Karpas-422 (cell line): ENCODE measurements at regions not wholly inside any gene's neighbourhood (a gene's known extent, or its start where the extent isn't known, plus 50 kb on each side); places are given as distances from the start of the nearest gene placed in this dataset.

Experiments used
- DNase-seq: peaks from one replicate; pipeline ENCODE4 v3.0.0-alpha.2; 2015
- H2AFZ ChIP-seq: fragments of 200-600 bp; sonication (generic); 2 replicates; pipeline ENCODE4 v1.6.1; 2014; ENCODE audit warnings: antibody characterized with exemption, low read length, mixed read lengths
- H3K27ac ChIP-seq: fragments of 200-600 bp; sonication (generic); 2 replicates; pipeline ENCODE4 v1.5.1; 2014; ENCODE audit warnings: mild to moderate bottlenecking, low read length, moderate library complexity
- H3K27me3 ChIP-seq: fragments of 200-600 bp; sonication (generic); 2 replicates; pipeline ENCODE4 v1.6.1; 2014; ENCODE audit warnings: low read length, mixed read lengths
- H3K36me3 ChIP-seq: fragments of 200-600 bp; sonication (generic); 2 replicates; pipeline ENCODE4 v1.6.1; 2014; ENCODE audit warnings: low read length, mixed read lengths; ENCODE audit not compliant: insufficient read depth
- H3K4me1 ChIP-seq: fragments of 200-600 bp; sonication (generic); 2 replicates; pipeline ENCODE4 v1.6.1; 2014; ENCODE audit warnings: mild to moderate bottlenecking, low read length, mixed read lengths
- H3K4me2 ChIP-seq: fragments of 200-600 bp; sonication (generic); 2 replicates; pipeline ENCODE4 v1.6.1; 2014; ENCODE audit warnings: low read length, low read depth, mild to moderate bottlenecking; ENCODE audit not compliant: poor library complexity, severe bottlenecking
- H3K4me3 ChIP-seq: fragments of 200-600 bp; sonication (generic); 2 replicates; pipeline ENCODE4 v1.5.1; 2014; ENCODE audit warnings: mild to moderate bottlenecking, antibody characterized with exemption, low read length, mixed read lengths
- H3K79me2 ChIP-seq: fragments of 200-600 bp; sonication (generic); 2 replicates; pipeline ENCODE4 v1.6.1; 2014; ENCODE audit warnings: mild to moderate bottlenecking, low read length, mixed read lengths
- H3K9ac ChIP-seq: fragments of 200-600 bp; sonication (generic); 2 replicates; pipeline ENCODE4 v1.6.0; 2014; ENCODE audit warnings: low read length
- H3K9me2 ChIP-seq: fragments of 200-600 bp; sonication (generic), shearing (Covaris generic); replicated peaks from 2 replicates; pipeline ENCODE4 v1.6.0; 2014; ENCODE audit warnings: mild to moderate bottlenecking, low read length, moderate library complexity; ENCODE audit not compliant: insufficient read depth
- H3K9me3 ChIP-seq: fragments of 300-700, 200-600 bp; sonication (generic); 2 replicates; pipeline ENCODE4 v1.6.1; 2014; ENCODE audit warnings: low read length, mixed read lengths
- H4K20me1 ChIP-seq: fragments of 200-600 bp; sonication (generic); 2 replicates; pipeline ENCODE4 v1.6.1; 2014; ENCODE audit warnings: mild to moderate bottlenecking, antibody characterized with exemption, low read length, low read depth; ENCODE audit not compliant: insufficient read depth

DNA sequence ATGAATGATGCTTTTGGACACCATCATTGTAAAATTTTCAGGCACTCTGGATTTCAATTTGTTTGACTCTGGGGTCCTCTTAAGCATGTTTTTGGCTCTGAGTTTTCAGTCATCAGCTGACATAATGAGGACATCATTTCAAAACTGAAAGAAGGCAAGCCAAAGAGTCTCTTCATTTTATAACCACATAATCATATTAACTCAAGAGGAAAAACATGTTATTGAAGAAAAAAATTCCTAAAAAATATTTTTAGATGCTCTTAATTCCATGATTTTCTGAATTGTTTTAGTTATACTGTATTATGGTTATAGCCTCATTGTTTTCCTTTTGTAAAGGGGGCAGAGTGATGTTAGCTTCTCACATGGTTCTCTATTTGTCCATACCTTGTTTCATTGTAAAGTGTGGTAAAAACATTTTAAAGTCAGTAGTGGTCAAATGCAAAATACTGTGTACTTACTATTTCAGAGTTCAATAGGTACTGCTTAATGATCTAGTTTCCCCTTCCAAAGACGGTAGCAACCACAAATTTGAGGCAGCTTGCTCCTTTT lies 472.1 kb downstream of the DMRT2 start:
- H3K9me2 ChIP-seq: no peaks in the 10 kb centered on the region
- H3K9me3 ChIP-seq: no peaks in the 10 kb centered on the region
- H3K4me3 ChIP-seq: no peak overlapping the region
- no peaks in the 10 kb centered on the region for H3K27me3 ChIP-seq
- no peaks in the 10 kb centered on the region for H3K79me2 ChIP-seq
- H3K36me3 ChIP-seq: no peaks in the 10 kb centered on the region
- no peaks in the 10 kb centered on the region for H3K4me1 ChIP-seq
- no peak overlapping the region for H3K27ac ChIP-seq
- H4K20me1 ChIP-seq: no peaks in the 10 kb centered on the region
- no peak for DNase-seq
- H2AFZ ChIP-seq: no peak overlapping the region
- H3K4me2 ChIP-seq: no peak overlapping the region
- no peak overlapping the region for H3K9ac ChIP-seq

- Histone ChIP-seq H2AFZ (no peak overlapping the region), H3K9ac (no peak overlapping the region), H3K27ac (no peak overlapping the region), H3K4me1 (no peaks in the 10 kb centered on the region), H3K27me3 (no peaks in the 10 kb centered on the region), H4K20me1 (no peaks in the 10 kb centered on the region), H3K79me2 (no peaks in the 10 kb centered on the region), H3K9me2 (no peaks in the 10 kb centered on the region), H3K9me3 (no peaks in the 10 kb centered on the region), H3K4me3 (no peak overlapping the region), H3K36me3 (no peaks in the 10 kb centered on the region), H3K4me2 (no peak overlapping the region)
- no peak for DNase-seq
These were observed 478.3 kb downstream of the DMRT2 start for GRCh38 chr9:1528456-1528855.

- Histone ChIP-seq H3K27ac (no peak overlapping the region), H3K9ac (no peak overlapping the region), H3K9me3 (no peaks in the 10 kb centered on the region), H3K4me2 (no peak overlapping the region), H4K20me1 (no peaks in the 10 kb centered on the region), H3K36me3 (no peaks in the 10 kb centered on the region), H3K9me2 (no peaks in the 10 kb centered on the region), H3K4me1 (no peaks in the 10 kb centered on the region), H2AFZ (no peak overlapping the region), H3K4me3 (no peak overlapping the region), H3K79me2 (no peaks in the 10 kb centered on the region), H3K27me3 (no peaks in the 10 kb centered on the region)
- DNase-seq: no peak
These were observed 480.5 kb downstream of the DMRT2 start for GRCh38 chr9:1530696-1531095.

GRCh38 chr9:1531424-1531823 lies 481.3 kb downstream of the DMRT2 start:
- Histone ChIP-seq H3K9me2 (no peaks in the 10 kb centered on the region), H3K9me3 (no peaks in the 10 kb centered on the region), H3K4me2 (no peak overlapping the region), H3K27me3 (no peaks in the 10 kb centered on the region), H3K4me3 (no peak overlapping the region), H3K4me1 (no peaks in the 10 kb centered on the region), H4K20me1 (no peaks in the 10 kb centered on the region), H2AFZ (no peak overlapping the region), H3K36me3 (no peaks in the 10 kb centered on the region), H3K9ac (no peak overlapping the region), H3K79me2 (no peaks in the 10 kb centered on the region), H3K27ac (no peak overlapping the region)
- no peak for DNase-seq

- no peaks in the 10 kb centered on the region for H3K9me2 ChIP-seq
- no peaks in the 10 kb centered on the region for H3K9me3 ChIP-seq
- no peaks in the 10 kb centered on the region for H4K20me1 ChIP-seq
- H3K27me3 ChIP-seq: no peaks in the 10 kb centered on the region
- H2AFZ ChIP-seq: no peak overlapping the region
- no peak overlapping the region for H3K9ac ChIP-seq
- no peaks in the 10 kb centered on the region for H3K36me3 ChIP-seq
- no peaks in the 10 kb centered on the region for H3K79me2 ChIP-seq
- no peak overlapping the region for H3K4me3 ChIP-seq
- H3K4me2 ChIP-seq: no peak overlapping the region
- no peak overlapping the region for H3K27ac ChIP-seq
- no peaks in the 10 kb centered on the region for H3K4me1 ChIP-seq
- no peak for DNase-seq
These were observed 482.0 kb downstream of the DMRT2 start for GRCh38 chr9:1532171-1532570.

- Histone ChIP-seq H3K79me2 (no peaks in the 10 kb centered on the region), H4K20me1 (no peaks in the 10 kb centered on the region), H3K9me2 (no peaks in the 10 kb centered on the region), H3K9ac (no peak overlapping the region), H3K27me3 (no peaks in the 10 kb centered on the region), H3K36me3 (no peaks in the 10 kb centered on the region), H2AFZ (no peak overlapping the region), H3K4me3 (no peak overlapping the region), H3K9me3 (no peaks in the 10 kb centered on the region), H3K4me1 (no peaks in the 10 kb centered on the region), H3K27ac (no peak overlapping the region), H3K4me2 (no peak overlapping the region)
- no peak for DNase-seq
These were observed 480.1 kb upstream of the SMARCA2 start for GRCh38 chr9:1535051-1535450.

- DNase-seq: no peak
- no peaks in the 10 kb centered on the region for H3K79me2 ChIP-seq
- no peak overlapping the region for H3K9ac ChIP-seq
- H3K4me2 ChIP-seq: no peak overlapping the region
- no peaks in the 10 kb centered on the region for H4K20me1 ChIP-seq
- no peaks in the 10 kb centered on the region for H3K9me2 ChIP-seq
- H3K36me3 ChIP-seq: no peaks in the 10 kb centered on the region
- H3K4me1 ChIP-seq: no peaks in the 10 kb centered on the region
- H3K27ac ChIP-seq: no peak overlapping the region
- H3K9me3 ChIP-seq: no peaks in the 10 kb centered on the region
- H2AFZ ChIP-seq: no peak overlapping the region
- no peaks in the 10 kb centered on the region for H3K27me3 ChIP-seq
- no peak overlapping the region for H3K4me3 ChIP-seq
These were observed 479.5 kb upstream of the SMARCA2 start for GRCh38 chr9:1535599-1535998.

- H3K4me1 ChIP-seq: no peaks in the 10 kb centered on the region
- no peak for DNase-seq
- no peak overlapping the region for H3K27ac ChIP-seq
- H3K9me2 ChIP-seq: no peaks in the 10 kb centered on the region
- no peaks in the 10 kb centered on the region for H3K9me3 ChIP-seq
- no peaks in the 10 kb centered on the region for H4K20me1 ChIP-seq
- no peaks in the 10 kb centered on the region for H3K79me2 ChIP-seq
- H3K27me3 ChIP-seq: no peaks in the 10 kb centered on the region
- no peak overlapping the region for H2AFZ ChIP-seq
- no peak overlapping the region for H3K9ac ChIP-seq
- H3K36me3 ChIP-seq: no peaks in the 10 kb centered on the region
- H3K4me2 ChIP-seq: no peak overlapping the region
- no peak overlapping the region for H3K4me3 ChIP-seq
These were observed 478.5 kb upstream of the SMARCA2 start for GRCh38 chr9:1536522-1537170.
